ENCODE measurements at regions not wholly inside any gene's neighbourhood (a gene's known extent, or its start where the extent isn't known, plus 50 kb on each side); places are given as distances from the start of the nearest gene placed in this dataset.

GRCh38 chr5:163794993-163795392, 289.6 kb downstream of the MAT2B start:
- no peak for TF ChIP-seq POLR2A (IDR thresholded peaks at IDR 0.05)
- TF ChIP-seq CTCF (IDR thresholded peaks at IDR 0.05): no peak

Measured in transverse colon (tissue), 3 donors.